NCI-H526 treated with DMSO at 0.1 percent for 48 hours (cell line): ENCODE measurements at regions not wholly inside any gene's neighbourhood (a gene's known extent, or its start where the extent isn't known, plus 50 kb on each side); places are given as distances from the start of the nearest gene placed in this dataset.

ENCODE experiments used
- DNase-seq: peaks from one replicate; lab custom pipeline; 2025; lab: John Stamatoyannopoulos, UW

GRCh38 chr7:26600411-26600810, 264.0 kb downstream of the SKAP2 start:
- no peak for DNase-seq

GRCh38 chr7:26603631-26604030, 260.8 kb downstream of the SKAP2 start:
- no peak for DNase-seq

GRCh38 chr7:26608402-26608801, 256.0 kb downstream of the SKAP2 start:
- DNase-seq: no peak

- DNase-seq: no peak
Measured at GRCh38 chr7:26609082-26609481, 255.3 kb downstream of the SKAP2 start.

GRCh38 chr7:26609532-26609931, 254.9 kb downstream of the SKAP2 start:
- DNase-seq: no peak

- DNase-seq: no peak
Measured at GRCh38 chr7:26612742-26613141, 251.6 kb downstream of the SKAP2 start.

- DNase-seq: no peak
Measured at GRCh38 chr7:26614503-26614902, 249.9 kb downstream of the SKAP2 start.

- no peak for DNase-seq
Measured at GRCh38 chr7:26616235-26616634, 248.2 kb downstream of the SKAP2 start.

GRCh38 chr7:26617066-26617465, 247.3 kb downstream of the SKAP2 start:
- no peak for DNase-seq
